IMR-90 (cell line): ENCODE measurements at regions not wholly inside any gene's neighbourhood (a gene's known extent, or its start where the extent isn't known, plus 50 kb on each side); places are given as distances from the start of the nearest gene placed in this dataset.

ENCODE experiments used
- ATAC-seq: fragments of 200-7000 bp; cut with Tn5 transposase; 2 replicates; pipeline ENCODE4 v1.9.1; 2020; ENCODE audit warnings: low read depth, mild to moderate bottlenecking, moderate library complexity
- BruUV-seq: library from RNA; stranded (reverse); fragments of 400-500 nt; replicated peaks from 2 replicates; lab custom pipeline; 2021; lab: Mats Ljungman, UMichigan
- CTCF ChIA-PET: fragments of 300-600 bp; formaldehyde crosslinking; extraction: SDS; loops from one replicate; lab custom pipeline; 2021; ENCODE audit warnings: antibody characterized with exemption; lab: Yijun Ruan, JAX
- POLR2A ChIA-PET: fragments of 300-600 bp; sonication (Branson Sonifier 250); formaldehyde crosslinking; loops from one replicate; lab custom pipeline; 2022; ENCODE audit warnings: antibody characterized with exemption; ENCODE audit not compliant: unreplicated experiment; lab: Charles Lee
- DNase-seq: peaks from one replicate; pipeline ENCODE4 v3.0.0; 2013
- H2AFZ ChIP-seq: replicated peaks from 2 replicates; pipeline ENCODE3; 2013; ENCODE audit warnings: low read length, mild to moderate bottlenecking; ENCODE audit not compliant: poor library complexity
- H2AK5ac ChIP-seq: 2 replicates; pipeline ENCODE4 v1.6.1; 2013; ENCODE audit warnings: low read depth, low read length, inconsistent platforms
- H2AK9ac ChIP-seq: replicated peaks from 2 replicates; pipeline ENCODE3; 2013; ENCODE audit warnings: mild to moderate bottlenecking, low read depth, low read length, moderate library complexity; ENCODE audit not compliant: poor library complexity
- H2BK120ac ChIP-seq: 2 replicates; pipeline ENCODE4 v1.6.1; 2013; ENCODE audit warnings: low read depth, low read length, inconsistent platforms
- H2BK15ac ChIP-seq: 3 replicates; pipeline ENCODE4 v1.6.1; 2013; ENCODE audit warnings: low read depth, low read length, inconsistent platforms
- H2BK20ac ChIP-seq: 2 replicates; pipeline ENCODE4 v1.6.1; 2013; ENCODE audit warnings: low read depth, mild to moderate bottlenecking, inconsistent platforms, low read length, moderate library complexity
- H2BK5ac ChIP-seq: 2 replicates; pipeline ENCODE4 v1.6.1; 2013; ENCODE audit warnings: mild to moderate bottlenecking, low read depth, low read length, inconsistent platforms; ENCODE audit not compliant: poor library complexity, severe bottlenecking
- H3K14ac ChIP-seq: replicated peaks from 2 replicates; pipeline ENCODE4 v1.6.1; 2013; ENCODE audit warnings: low read depth, low read length, inconsistent platforms
- H3K18ac ChIP-seq: 2 replicates; pipeline ENCODE4 v1.6.1; 2013; ENCODE audit warnings: low read depth, low read length, control low read depth
- H3K23ac ChIP-seq: 2 replicates; pipeline ENCODE4 v1.6.1; 2013; ENCODE audit warnings: low read depth, low read length, inconsistent platforms
- H3K27ac ChIP-seq: 2 replicates; pipeline ENCODE4 v1.5.1; 2013; ENCODE audit warnings: mild to moderate bottlenecking, control low read depth, low read length; ENCODE audit not compliant: insufficient read depth
- H3K27me3 ChIP-seq: 2 replicates; pipeline ENCODE4 v1.6.1; 2013; ENCODE audit warnings: low read length; ENCODE audit not compliant: control insufficient read depth, insufficient read depth
- H3K36me3 ChIP-seq: 2 replicates; pipeline ENCODE4 v1.6.1; 2013; ENCODE audit warnings: low read length, mixed read lengths; ENCODE audit not compliant: control insufficient read depth, insufficient read depth
- H3K4ac ChIP-seq: 2 replicates; pipeline ENCODE4 v1.6.1; 2013; ENCODE audit warnings: low read depth, low read length, inconsistent platforms
- H3K4me1 ChIP-seq: 2 replicates; pipeline ENCODE4 v1.6.1; 2013; ENCODE audit warnings: low read length, mixed read lengths; ENCODE audit not compliant: control insufficient read depth, insufficient read depth
- H3K4me2 ChIP-seq: 2 replicates; pipeline ENCODE4 v1.6.1; 2013; ENCODE audit warnings: low read depth, mild to moderate bottlenecking, control low read depth, low read length, moderate library complexity
- H3K4me3 ChIP-seq: 2 replicates; pipeline ENCODE4 v1.5.1; 2013; ENCODE audit warnings: low read depth, mild to moderate bottlenecking, control low read depth, low read length, moderate library complexity; ENCODE audit not compliant: insufficient read depth
- H3K56ac ChIP-seq: 2 replicates; pipeline ENCODE4 v1.6.1; 2013; ENCODE audit warnings: low read length, inconsistent platforms; ENCODE audit not compliant: insufficient read depth; ENCODE audit errors: extremely low read depth
- H3K79me1 ChIP-seq, 2 experiments: 2 replicates each; pipeline ENCODE4 v1.6.1; 2013; ENCODE audit warnings: low read length in 2 of 2, inconsistent platforms in 1 of 2, low read depth in 1 of 2
- H3K9ac ChIP-seq: 2 replicates; pipeline ENCODE4 v1.6.1; 2013; ENCODE audit warnings: low read depth, low read length, control low read depth
- H3K9me1 ChIP-seq: 2 replicates; pipeline ENCODE4 v1.6.1; 2013; ENCODE audit warnings: low read length, inconsistent platforms; ENCODE audit not compliant: insufficient read depth
- H3K9me3 ChIP-seq: 2 replicates; pipeline ENCODE4 v1.6.1; 2013; ENCODE audit warnings: low read length; ENCODE audit not compliant: control insufficient read depth, insufficient read depth
- H4K20me1 ChIP-seq: 2 replicates; pipeline ENCODE4 v1.6.1; 2013; ENCODE audit warnings: low read length, inconsistent platforms; ENCODE audit not compliant: insufficient read depth
- H4K5ac ChIP-seq: 2 replicates; pipeline ENCODE4 v1.6.1; 2013; ENCODE audit warnings: mild to moderate bottlenecking, low read depth, low read length, control low read depth
- H4K8ac ChIP-seq, 2 experiments: 2 replicates each; pipeline ENCODE4 v1.6.1; 2013; ENCODE audit warnings: low read depth in 2 of 2, low read length in 2 of 2, control low read depth in 1 of 2, inconsistent platforms in 1 of 2
- H4K91ac ChIP-seq: 2 replicates; pipeline ENCODE4 v1.6.1; 2013; ENCODE audit warnings: low read depth, low read length, inconsistent platforms; ENCODE audit not compliant: insufficient read depth
- BHLHE40 ChIP-seq: fragments of 150-350 bp; IDR thresholded peaks from 2 replicates; pipeline ENCODE4 v1.6.1; 2016; ENCODE audit warnings: mild to moderate bottlenecking, low read depth, low read length
- CEBPB ChIP-seq: IDR thresholded peaks from 2 replicates; pipeline ENCODE4 v1.6.1; 2012; ENCODE audit warnings: low read depth, low read length, improper control_type of control experiment
- CHD1 ChIP-seq: IDR thresholded peaks from 2 replicates; pipeline ENCODE4 v1.6.1; 2012; ENCODE audit warnings: low read depth, low read length, improper control_type of control experiment
- FOS ChIP-seq: fragments of 150-350 bp; IDR thresholded peaks from 2 replicates; pipeline ENCODE4 v1.6.1; 2016; ENCODE audit warnings: low read depth, low read length
- MAFK ChIP-seq: IDR thresholded peaks from 2 replicates; pipeline ENCODE4 v1.6.1; 2012; ENCODE audit warnings: low read depth, low read length, improper control_type of control experiment
- MAZ ChIP-seq: IDR thresholded peaks from 2 replicates; pipeline ENCODE4 v1.6.1; 2012; ENCODE audit warnings: low read depth, mild to moderate bottlenecking, low read length, improper control_type of control experiment, moderate library complexity, borderline replicate concordance
- MXI1 ChIP-seq: IDR thresholded peaks from 2 replicates; pipeline ENCODE4 v1.6.1; 2012; ENCODE audit warnings: low read depth, mild to moderate bottlenecking, low read length, moderate library complexity, borderline replicate concordance
- NFE2L2 ChIP-seq: fragments of 150-350 bp; IDR thresholded peaks from 2 replicates; pipeline ENCODE4 v1.6.1; 2016; ENCODE audit warnings: low read depth, mild to moderate bottlenecking, low read length
- POLR2A ChIP-seq: IDR thresholded peaks from 2 replicates; pipeline ENCODE4 v1.6.1; 2012; ENCODE audit warnings: mild to moderate bottlenecking, low read depth, low read length
- RAD21 ChIP-seq: IDR thresholded peaks from 2 replicates; pipeline ENCODE4 v1.6.1; 2012; ENCODE audit warnings: low read length, improper control_type of control experiment
- RCOR1 ChIP-seq: IDR thresholded peaks from 2 replicates; pipeline ENCODE4 v1.6.1; 2012; ENCODE audit warnings: mild to moderate bottlenecking, low read length, improper control_type of control experiment; ENCODE audit not compliant: insufficient replicate concordance
- RFX5 ChIP-seq: IDR thresholded peaks from 2 replicates; pipeline ENCODE4 v1.8.0; 2012; ENCODE audit warnings: low read depth, mild to moderate bottlenecking, low read length, moderate library complexity
- SMC3 ChIP-seq: fragments of 150-350 bp; IDR thresholded peaks from 2 replicates; pipeline ENCODE4 v1.6.1; 2016; ENCODE audit warnings: low read depth, mild to moderate bottlenecking, antibody characterized with exemption, low read length, moderate library complexity
- WGBS, 2 experiments: methylation state at CpG; one replicate each; pipeline versions ENCODE4 v1.1.5 to v1.1.7; 2013; ENCODE audit warnings: missing lambda C conversion rate in 2 of 2; ENCODE audit not compliant: insufficient read length in 1 of 2; ENCODE audit errors: extremely low coverage in 2 of 2; 5-methylcytosine and 5-hydroxymethylcytosine counted together
- dilution Hi-C: fragments of 300-500 bp; cut with HindIII; formaldehyde crosslinking; loops from one replicate; pipeline ENCODE4 v1.14.3; 2018; ENCODE audit warnings: low sequenced_read_pairs; ENCODE audit not compliant: unreplicated experiment
- in situ Hi-C: fragments of 300-500 bp; cut with MboI; formaldehyde crosslinking; loops from 3 replicates; pipeline ENCODE4 v1.14.3; 2019; ENCODE audit warnings: low sequenced_read_pairs, inconsistent platforms, mixed read lengths
- intact Hi-C: fragments of 100-400 bp; cut with micrococcal nuclease; formaldehyde crosslinking; loops from 2 replicates; pipeline ENCODE4 v1.10.0; 2022
- TF ChIP-seq, protein P1 (sequence below): fragments of 150-350 bp; IDR thresholded peaks from 2 replicates; pipeline ENCODE4 v1.6.1; 2017; ENCODE audit warnings: mild to moderate bottlenecking, antibody characterized with exemption, low read length, low read depth
- TF ChIP-seq, protein P2 (sequence below): fragments of 150-350 bp; IDR thresholded peaks from 2 replicates; pipeline ENCODE4 v1.6.1; 2016; ENCODE audit warnings: low read depth, mild to moderate bottlenecking, low read length, moderate library complexity, borderline replicate concordance
- TF ChIP-seq, protein P3 (sequence below): conservative IDR thresholded peaks from 2 replicates; pipeline ENCODE4 v1.5.1; 2012; ENCODE audit warnings: mild to moderate bottlenecking, low read depth, low read length, improper control_type of control experiment

DNA sequence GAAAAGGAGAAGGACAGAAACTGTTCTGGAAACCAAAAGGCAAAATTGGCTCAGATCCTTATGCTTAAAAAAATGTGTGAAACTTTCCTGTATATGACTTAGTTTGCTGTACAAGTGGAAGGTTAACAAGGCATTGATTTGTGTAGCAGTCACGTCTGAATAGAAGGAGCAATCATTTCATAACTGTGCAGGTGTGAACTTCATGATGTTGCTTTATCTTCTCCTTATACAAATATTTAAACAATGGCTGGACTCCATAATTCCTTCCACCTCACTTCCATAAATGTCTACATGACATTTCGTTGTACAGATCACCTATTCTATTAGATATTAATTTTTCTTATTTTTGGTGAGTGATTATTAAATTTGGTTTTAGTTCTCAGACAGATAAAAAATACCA, 382.7 kb upstream of the NPAP1 start:
- Histone ChIP-seq H2BK120ac (no peak overlapping the region), H3K36me3 (no peaks in the 10 kb centered on the region), H3K9me1 (no peaks in the 10 kb centered on the region), H4K91ac (no peak overlapping the region), H2AK5ac (no peak overlapping the region), H4K20me1 (no peaks in the 10 kb centered on the region), H2BK5ac (no peak overlapping the region), H3K4me3 (no peak overlapping the region), H4K8ac (no peak overlapping the region), H3K4me2 (no peak overlapping the region), H3K56ac (no peak overlapping the region), H3K27me3 (no peaks in the 10 kb centered on the region), H3K9ac (no peak overlapping the region), H3K14ac (no peak overlapping the region), H3K4ac (no peak overlapping the region), H3K4me1 (no peaks in the 10 kb centered on the region), H3K27ac (no peak overlapping the region), H2AK9ac (no peak overlapping the region), H3K23ac (no peak overlapping the region), H3K79me1 (no peaks in the 10 kb centered on the region), H2BK15ac (no peak overlapping the region), H3K18ac (no peak overlapping the region), H3K9me3 (no peaks in the 10 kb centered on the region), H2BK20ac (no peak overlapping the region), H2AFZ (no peak overlapping the region), H4K5ac (no peak overlapping the region)
- dilution Hi-C loops: no loop called here
- POLR2A ChIA-PET: no interaction called here
- in situ Hi-C loops: no loop called here
- WGBS, 2 experiments: no CpG with 5 or more reads among the region's 2 CpGs
- no peak for DNase-seq
- CTCF ChIA-PET: no interaction called here
- TF ChIP-seq NFE2L2: no peak
- TF ChIP-seq SMC3: no peak
- TF ChIP-seq, protein P1, sequence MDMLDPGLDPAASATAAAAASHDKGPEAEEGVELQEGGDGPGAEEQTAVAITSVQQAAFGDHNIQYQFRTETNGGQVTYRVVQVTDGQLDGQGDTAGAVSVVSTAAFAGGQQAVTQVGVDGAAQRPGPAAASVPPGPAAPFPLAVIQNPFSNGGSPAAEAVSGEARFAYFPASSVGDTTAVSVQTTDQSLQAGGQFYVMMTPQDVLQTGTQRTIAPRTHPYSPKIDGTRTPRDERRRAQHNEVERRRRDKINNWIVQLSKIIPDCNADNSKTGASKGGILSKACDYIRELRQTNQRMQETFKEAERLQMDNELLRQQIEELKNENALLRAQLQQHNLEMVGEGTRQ: no peak
- TF ChIP-seq MAZ: no peak
- TF ChIP-seq MAFK: no peak
- no peak for TF ChIP-seq MXI1
- TF ChIP-seq FOS: no peak
- TF ChIP-seq, protein P2, sequence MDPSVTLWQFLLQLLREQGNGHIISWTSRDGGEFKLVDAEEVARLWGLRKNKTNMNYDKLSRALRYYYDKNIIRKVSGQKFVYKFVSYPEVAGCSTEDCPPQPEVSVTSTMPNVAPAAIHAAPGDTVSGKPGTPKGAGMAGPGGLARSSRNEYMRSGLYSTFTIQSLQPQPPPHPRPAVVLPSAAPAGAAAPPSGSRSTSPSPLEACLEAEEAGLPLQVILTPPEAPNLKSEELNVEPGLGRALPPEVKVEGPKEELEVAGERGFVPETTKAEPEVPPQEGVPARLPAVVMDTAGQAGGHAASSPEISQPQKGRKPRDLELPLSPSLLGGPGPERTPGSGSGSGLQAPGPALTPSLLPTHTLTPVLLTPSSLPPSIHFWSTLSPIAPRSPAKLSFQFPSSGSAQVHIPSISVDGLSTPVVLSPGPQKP: no peak
- no peak for TF ChIP-seq CHD1
- TF ChIP-seq, protein P3, sequence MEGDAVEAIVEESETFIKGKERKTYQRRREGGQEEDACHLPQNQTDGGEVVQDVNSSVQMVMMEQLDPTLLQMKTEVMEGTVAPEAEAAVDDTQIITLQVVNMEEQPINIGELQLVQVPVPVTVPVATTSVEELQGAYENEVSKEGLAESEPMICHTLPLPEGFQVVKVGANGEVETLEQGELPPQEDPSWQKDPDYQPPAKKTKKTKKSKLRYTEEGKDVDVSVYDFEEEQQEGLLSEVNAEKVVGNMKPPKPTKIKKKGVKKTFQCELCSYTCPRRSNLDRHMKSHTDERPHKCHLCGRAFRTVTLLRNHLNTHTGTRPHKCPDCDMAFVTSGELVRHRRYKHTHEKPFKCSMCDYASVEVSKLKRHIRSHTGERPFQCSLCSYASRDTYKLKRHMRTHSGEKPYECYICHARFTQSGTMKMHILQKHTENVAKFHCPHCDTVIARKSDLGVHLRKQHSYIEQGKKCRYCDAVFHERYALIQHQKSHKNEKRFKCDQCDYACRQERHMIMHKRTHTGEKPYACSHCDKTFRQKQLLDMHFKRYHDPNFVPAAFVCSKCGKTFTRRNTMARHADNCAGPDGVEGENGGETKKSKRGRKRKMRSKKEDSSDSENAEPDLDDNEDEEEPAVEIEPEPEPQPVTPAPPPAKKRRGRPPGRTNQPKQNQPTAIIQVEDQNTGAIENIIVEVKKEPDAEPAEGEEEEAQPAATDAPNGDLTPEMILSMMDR: no peak
- TF ChIP-seq RFX5: no peak
- TF ChIP-seq CEBPB: no peak
- TF ChIP-seq RCOR1: no peak
- TF ChIP-seq BHLHE40: no peak
- TF ChIP-seq POLR2A: no peak
- TF ChIP-seq RAD21: no peak
- BruUV-seq: no TSS peak
- no peak for ATAC-seq
- intact Hi-C loops: no loop called here
